GM23248 (cell line): ENCODE measurements at regions not wholly inside any gene's neighbourhood (a gene's known extent, or its start where the extent isn't known, plus 50 kb on each side); places are given as distances from the start of the nearest gene placed in this dataset.
"Not testable (repeated sequence)": the region's sequence is repeated elsewhere in the genome, so short reads cannot be mapped to it uniquely, and the experiment has no call there.

Source experiments
- DNase-seq: peaks from one replicate; pipeline ENCODE4 v3.0.0-alpha.2; 2015
- H2AFZ ChIP-seq: fragments of 200-600 bp; sonication (generic); 2 replicates; pipeline ENCODE4 v1.6.1; 2016; ENCODE audit warnings: antibody characterized with exemption
- H3F3A ChIP-seq: fragments of 200-600 bp; sonication (generic); 2 replicates; pipeline ENCODE4 v1.6.1; 2016; ENCODE audit warnings: mild to moderate bottlenecking, antibody characterized with exemption, mixed run types; ENCODE audit not compliant: insufficient read depth
- H3K27ac ChIP-seq: fragments of 200-600 bp; sonication (generic); 2 replicates; pipeline ENCODE4 v1.5.1; 2016; ENCODE audit warnings: mild to moderate bottlenecking
- H3K27me3 ChIP-seq: fragments of 200-600 bp; sonication (generic); replicated peaks from 2 replicates; pipeline ENCODE4 v1.6.1; 2016; ENCODE audit warnings: mild to moderate bottlenecking; ENCODE audit not compliant: insufficient read depth
- H3K36me3 ChIP-seq: fragments of 200-600 bp; sonication (generic); 2 replicates; pipeline ENCODE4 v1.6.1; 2016; ENCODE audit warnings: low read depth, mild to moderate bottlenecking
- H3K4me1 ChIP-seq: fragments of 200-600 bp; sonication (generic); 2 replicates; pipeline ENCODE4 v1.6.1; 2016; ENCODE audit warnings: mild to moderate bottlenecking; ENCODE audit not compliant: insufficient read depth
- H3K4me2 ChIP-seq: fragments of 200-600 bp; sonication (generic); one replicate; pipeline ENCODE4 v1.6.1; 2016; ENCODE audit warnings: mild to moderate bottlenecking; ENCODE audit not compliant: unreplicated experiment
- H3K4me3 ChIP-seq: fragments of 200-600 bp; sonication (generic); 2 replicates; pipeline ENCODE4 v1.5.1; 2016; ENCODE audit warnings: mild to moderate bottlenecking
- H3K79me2 ChIP-seq: fragments of 200-600 bp; sonication (generic); 2 replicates; pipeline ENCODE4 v1.6.1; 2016; ENCODE audit warnings: mild to moderate bottlenecking; ENCODE audit not compliant: insufficient read depth
- H3K9ac ChIP-seq: fragments of 200-600 bp; sonication (generic); 2 replicates; pipeline ENCODE4 v1.6.1; 2016; ENCODE audit warnings: mild to moderate bottlenecking
- H3K9me2 ChIP-seq: fragments of 200-600 bp; sonication (generic); 2 replicates; pipeline ENCODE4 v1.6.1; 2016; ENCODE audit warnings: mixed run types, mild to moderate bottlenecking, moderate library complexity; ENCODE audit not compliant: insufficient read depth
- H3K9me3 ChIP-seq: fragments of 200-600 bp; sonication (generic); one replicate; pipeline ENCODE4 v1.6.1; 2017; ENCODE audit warnings: low read depth
- H4K20me1 ChIP-seq: fragments of 200-600 bp; sonication (generic); 2 replicates; pipeline ENCODE4 v1.6.0; 2016; ENCODE audit not compliant: insufficient read depth
- EZH2 ChIP-seq: fragments of 200-600 bp; sonication (generic); IDR thresholded peaks from 2 replicates; pipeline ENCODE4 v1.6.1; 2018; ENCODE audit warnings: antibody characterized with exemption, mild to moderate bottlenecking; ENCODE audit not compliant: insufficient read depth, poor library complexity, severe bottlenecking
- EZH2phosphoT487 ChIP-seq: fragments of 200-600 bp; sonication (generic); IDR thresholded peaks from 2 replicates; pipeline ENCODE4 v1.6.1; 2018; ENCODE audit warnings: antibody characterized with exemption, moderate library complexity, mild to moderate bottlenecking, low read depth; ENCODE audit not compliant: insufficient read depth
- WGBS, 2 experiments: methylation state at CpG; one replicate each; pipeline ENCODE4 v1.1.6; 2015 to 2017; ENCODE audit warnings: low lambda C conversion rate in 2 of 2, low coverage in 1 of 2; ENCODE audit errors: missing lambda C conversion rate in 2 of 2; 5-methylcytosine and 5-hydroxymethylcytosine counted together
- in situ Hi-C: fragments of 300-500 bp; cut with MboI; formaldehyde crosslinking; loops from 2 replicates; pipeline ENCODE4 v1.15.0; 2020

DNA sequence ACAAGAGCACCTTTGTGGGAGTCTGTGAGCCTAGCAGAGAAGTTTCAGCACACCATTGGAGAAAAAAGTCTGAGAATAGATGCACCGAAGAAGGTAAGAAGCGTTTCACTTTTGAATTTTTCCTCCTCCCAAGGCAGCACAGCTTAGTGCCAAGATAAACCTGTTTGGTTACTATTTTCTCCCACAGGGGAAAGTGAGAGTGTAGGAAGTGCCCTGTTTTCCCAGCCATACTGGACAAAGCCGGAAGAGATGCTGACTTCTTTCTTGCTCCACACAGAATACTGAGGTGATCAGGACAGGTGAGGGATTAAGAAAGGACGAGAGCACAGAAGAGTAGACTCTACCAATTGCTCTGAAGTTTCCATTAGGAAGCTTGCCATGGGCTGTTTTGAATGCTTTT lies 1011.0 kb upstream of the MIR17HG start:
- H3K4me3 ChIP-seq = no peak overlapping the region
- H3K4me1 ChIP-seq = no peaks in the 10 kb centered on the region
- H3K9ac ChIP-seq = no peak overlapping the region
- DNase-seq = no peak
- H3K79me2 ChIP-seq = no peaks in the 10 kb centered on the region
- TF ChIP-seq EZH2 (no peak), EZH2phosphoT487 (no peak)
- 60% methylated on average over 4 of the region's 4 CpGs for WGBS, 2 experiments
- no peaks in the 10 kb centered on the region for H4K20me1 ChIP-seq
- H3K27ac ChIP-seq = no peak overlapping the region
- no peaks in the 10 kb centered on the region for H3K27me3 ChIP-seq
- H3K36me3 ChIP-seq = no peaks in the 10 kb centered on the region
- H3K4me2 ChIP-seq = no peak overlapping the region
- no peaks in the 10 kb centered on the region for H3K9me3 ChIP-seq
- H2AFZ ChIP-seq = no peak overlapping the region
- no peaks in the 10 kb centered on the region for H3K9me2 ChIP-seq
- in situ Hi-C loops = no loop called here
- H3F3A ChIP-seq = no peaks in the 10 kb centered on the region

DNA sequence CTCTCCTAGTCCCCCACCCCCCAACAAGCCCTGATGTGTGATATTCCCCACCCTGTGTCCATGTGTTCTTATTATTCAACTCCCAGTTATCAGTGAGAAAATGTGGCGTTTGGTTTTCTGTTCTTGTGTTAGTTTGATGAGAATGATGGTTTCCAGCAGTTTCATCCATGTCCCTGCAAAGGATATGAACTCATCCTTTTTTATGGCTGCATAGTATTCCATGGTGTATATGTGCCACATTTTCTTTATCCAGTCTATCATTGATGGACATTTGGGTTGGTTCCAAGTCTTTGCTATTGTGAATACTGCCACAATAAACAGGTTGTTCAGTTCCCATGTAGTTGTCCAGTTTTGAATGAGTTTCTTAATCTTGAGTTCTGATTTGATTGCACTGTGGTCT lies 1006.1 kb upstream of the MIR17HG start:
- H3K4me3 ChIP-seq, DNase-seq, H4K20me1 ChIP-seq, H2AFZ ChIP-seq, H3K4me1 ChIP-seq, H3K79me2 ChIP-seq, H3K36me3 ChIP-seq, in situ Hi-C loops, H3K9ac ChIP-seq, H3K9me2 ChIP-seq, H3K9me3 ChIP-seq, H3K4me2 ChIP-seq, H3K27me3 ChIP-seq, H3F3A ChIP-seq, H3K27ac ChIP-seq: not testable (repeated sequence)
- WGBS, 2 experiments = 25 to 47% methylated on average over 1 of the region's 1 CpG

DNA sequence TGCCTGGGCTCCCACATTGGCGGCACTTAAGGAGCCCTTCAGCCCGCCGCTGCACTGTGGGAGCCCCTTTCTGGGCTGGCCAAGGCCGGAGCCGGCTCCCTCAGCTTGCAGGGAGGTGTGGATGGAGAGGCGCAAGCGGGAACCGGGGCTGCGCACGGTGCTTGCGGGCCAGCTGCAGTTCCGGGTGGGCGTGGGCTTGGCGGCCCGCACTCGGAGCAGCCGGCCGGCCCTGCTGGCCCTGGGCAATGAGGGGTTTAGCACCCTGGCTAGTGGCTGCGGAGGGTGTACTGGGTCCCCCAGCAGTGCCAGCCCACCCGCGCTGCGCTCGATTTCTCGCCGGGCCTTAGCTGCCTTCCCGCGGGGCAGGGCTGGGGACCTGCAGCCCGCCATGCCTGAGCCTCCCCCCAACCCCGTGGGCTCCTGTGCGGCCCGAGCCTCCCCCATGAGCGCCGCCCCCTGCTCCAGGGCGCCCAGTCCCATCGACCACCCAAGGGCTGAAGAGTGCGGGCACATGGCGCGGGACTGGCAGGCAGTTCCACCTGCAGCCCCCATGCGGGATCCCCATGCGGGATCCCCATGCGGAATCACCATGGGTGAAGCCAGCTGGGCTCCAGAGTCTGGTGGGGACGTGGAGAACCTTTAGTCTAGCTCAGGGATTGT lies 998.9 kb upstream of the MIR17HG start:
- H3K9ac ChIP-seq, H3K9me2 ChIP-seq, H3K4me1 ChIP-seq, H2AFZ ChIP-seq, H3K9me3 ChIP-seq, in situ Hi-C loops, H3K27me3 ChIP-seq, H4K20me1 ChIP-seq, H3K27ac ChIP-seq, H3F3A ChIP-seq, H3K4me2 ChIP-seq, DNase-seq, H3K4me3 ChIP-seq, H3K36me3 ChIP-seq, H3K79me2 ChIP-seq: not testable (repeated sequence)
- 86 to 91% methylated on average over 10 to 42 of the region's 42 CpGs for WGBS, 2 experiments

DNA sequence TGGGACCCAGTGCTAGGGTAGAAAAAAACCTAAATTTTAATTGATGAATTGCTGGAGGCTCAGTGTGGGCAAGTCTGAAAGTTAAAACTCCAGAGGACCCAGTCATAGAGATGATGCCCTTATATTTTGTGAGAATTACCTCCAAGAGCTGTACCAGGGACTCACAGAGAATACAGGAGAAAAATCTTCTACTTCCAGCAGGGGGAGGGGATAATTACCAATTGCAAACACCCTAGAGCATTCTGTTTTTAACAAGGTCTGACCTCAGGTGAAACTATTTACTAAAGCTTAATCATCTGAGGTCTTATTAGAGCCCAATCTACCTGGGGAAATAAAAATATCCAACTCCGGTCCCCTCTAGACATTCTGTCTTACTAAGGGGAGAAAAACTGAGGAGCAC lies 994.7 kb upstream of the MIR17HG start:
- H3F3A ChIP-seq = no peaks in the 10 kb centered on the region
- H3K9me2 ChIP-seq = no peaks in the 10 kb centered on the region
- no peaks in the 10 kb centered on the region for H3K79me2 ChIP-seq
- H3K4me2 ChIP-seq = no peak overlapping the region
- no peak overlapping the region for H3K9ac ChIP-seq
- TF ChIP-seq EZH2phosphoT487 = no peak
- no peak for TF ChIP-seq EZH2
- no peaks in the 10 kb centered on the region for H4K20me1 ChIP-seq
- DNase-seq = no peak
- no peaks in the 10 kb centered on the region for H3K9me3 ChIP-seq
- H3K4me1 ChIP-seq = no peaks in the 10 kb centered on the region
- in situ Hi-C loops = no loop called here
- no peak overlapping the region for H3K4me3 ChIP-seq
- no peaks in the 10 kb centered on the region for H3K36me3 ChIP-seq
- H3K27ac ChIP-seq = no peak overlapping the region
- peak overlapping the region; percentile 2; the same call in 1 of the 2 replicates for H2AFZ ChIP-seq
- no peaks in the 10 kb centered on the region for H3K27me3 ChIP-seq
- 88 to 91% methylated on average over 1 of the region's 1 CpG for WGBS, 2 experiments

DNA sequence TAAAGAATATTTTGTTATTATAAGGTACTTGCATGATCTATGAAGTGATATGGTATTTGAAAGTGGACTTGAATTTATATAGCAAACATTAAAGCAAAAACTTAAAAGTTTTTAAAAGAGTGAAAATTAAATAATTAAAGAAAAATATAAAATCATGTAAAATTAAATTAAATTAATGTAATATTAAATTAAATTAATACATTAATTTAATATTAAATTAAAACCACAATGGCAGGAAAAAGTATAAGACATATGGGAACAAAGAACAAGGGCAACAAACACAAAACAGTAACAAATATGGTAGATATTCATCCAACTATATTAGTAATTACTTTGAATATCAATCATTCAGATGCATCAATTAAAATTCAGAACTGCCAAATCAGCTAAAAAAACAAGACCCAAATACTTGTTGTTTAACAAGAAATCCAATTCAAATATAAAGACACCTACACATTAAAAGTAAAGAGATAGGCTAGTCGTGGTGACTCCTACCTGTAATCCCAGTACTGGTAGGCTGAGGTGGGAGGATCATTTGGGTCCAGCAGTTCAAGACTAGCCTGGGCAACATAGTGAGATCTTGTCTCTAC lies 992.2 kb upstream of the MIR17HG start:
- no peaks in the 10 kb centered on the region for H3K79me2 ChIP-seq
- TF ChIP-seq EZH2 (no peak), EZH2phosphoT487 (no peak)
- no peak overlapping the region for H3K27ac ChIP-seq
- no peak for DNase-seq
- WGBS, 2 experiments = 55 to 57% methylated on average over 1 of the region's 1 CpG
- no peaks in the 10 kb centered on the region for H3F3A ChIP-seq
- no peaks in the 10 kb centered on the region for H3K36me3 ChIP-seq
- no peak overlapping the region for H3K4me2 ChIP-seq
- H3K4me1 ChIP-seq = no peaks in the 10 kb centered on the region
- no peaks in the 10 kb centered on the region for H3K27me3 ChIP-seq
- H3K9me3 ChIP-seq = no peaks in the 10 kb centered on the region
- no peaks in the 10 kb centered on the region for H3K9me2 ChIP-seq
- H4K20me1 ChIP-seq = no peaks in the 10 kb centered on the region
- no peak overlapping the region for H2AFZ ChIP-seq
- H3K9ac ChIP-seq = no peak overlapping the region
- in situ Hi-C loops = no loop called here
- no peak overlapping the region for H3K4me3 ChIP-seq
